ENCODE measurements at regions not wholly inside any gene's neighbourhood (a gene's known extent, or its start where the extent isn't known, plus 50 kb on each side); places are given as distances from the start of the nearest gene placed in this dataset.
"Not testable (repeated sequence)": the region's sequence is repeated elsewhere in the genome, so short reads cannot be mapped to it uniquely, and the experiment has no call there.

DNA sequence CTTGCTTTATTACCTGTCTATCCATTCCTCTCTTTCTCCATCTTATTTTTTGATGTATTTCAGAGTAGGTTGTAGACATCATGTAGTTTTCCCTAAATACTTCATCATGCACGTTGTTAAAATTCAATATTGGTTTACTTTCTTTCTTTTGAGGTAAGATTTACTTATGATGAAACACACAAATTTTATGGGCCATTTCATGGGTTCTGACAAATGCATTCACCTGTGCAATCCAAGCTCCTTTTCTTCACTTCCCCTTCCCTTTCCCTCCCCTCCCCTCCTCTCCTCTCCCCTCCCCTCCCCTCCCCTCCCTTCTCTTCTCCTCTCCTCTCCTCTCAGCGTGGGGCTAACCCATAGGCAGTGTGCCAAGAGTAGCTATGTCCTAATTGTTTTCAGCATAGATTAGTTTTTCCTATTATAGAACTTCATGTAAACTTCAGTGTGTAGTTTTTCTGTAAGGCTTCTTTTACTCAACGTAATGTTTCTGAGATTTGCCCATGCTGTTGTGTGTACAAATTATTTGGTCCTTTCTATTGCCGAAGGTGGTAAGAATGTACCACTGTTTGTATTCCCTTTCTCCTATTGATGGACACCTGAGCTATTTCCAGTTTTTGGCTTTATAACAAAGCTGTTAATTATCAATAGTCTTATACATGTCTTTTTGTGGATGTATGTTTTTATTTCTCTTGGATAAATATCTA lies 92.9 kb upstream of the CLINT1 start:
- Mint-ChIP-seq H3K4me1 (ENCODE audit: unreplicated experiment) (peaks cover 17% of the 10 kb centered on the region), H3K36me3 (ENCODE audit: unreplicated experiment) (no peaks in the 10 kb centered on the region)

DNA sequence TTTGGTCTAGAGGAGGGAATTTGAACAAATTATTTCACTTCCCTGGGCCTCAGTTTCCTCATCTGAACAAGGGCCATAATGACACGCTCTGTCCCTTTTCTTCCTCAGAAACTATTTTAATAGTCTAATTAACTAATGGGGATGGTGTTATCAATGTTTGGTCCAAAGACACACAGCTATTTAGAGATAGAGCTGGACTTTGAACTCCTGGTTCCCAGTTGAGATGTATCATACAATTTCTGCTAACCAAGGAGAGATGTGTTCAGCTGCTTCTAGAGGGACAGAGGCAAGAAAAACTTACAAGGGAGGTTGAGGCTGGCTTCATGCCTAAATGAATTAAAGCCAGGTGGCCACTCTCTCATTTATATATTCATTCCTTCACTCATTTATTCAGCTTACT lies 90.6 kb upstream of the CLINT1 start:
- no peak for TF ChIP-seq CTCF (IDR thresholded peaks at IDR 0.05)
- H3K36me3 Mint-ChIP-seq (ENCODE audit: unreplicated experiment): no peaks in the 10 kb centered on the region
- H3K9me3 Mint-ChIP-seq (ENCODE audit: unreplicated experiment): no peaks in the 10 kb centered on the region
- H3K4me1 Mint-ChIP-seq (ENCODE audit: unreplicated experiment): peaks cover 15% of the 10 kb centered on the region
- H3K27ac Mint-ChIP-seq (ENCODE audit: unreplicated experiment): no peak overlapping the region
- no peak overlapping the region for H3K4me3 Mint-ChIP-seq (ENCODE audit: unreplicated experiment)
- H3K27me3 Mint-ChIP-seq (ENCODE audit: unreplicated experiment): no peaks in the 10 kb centered on the region
- DNase-seq (ENCODE audit: extremely low spot score, unreplicated experiment): no peak

More for the DNA sequence above, 92.9 kb upstream of the CLINT1 start:
- DNase-seq (ENCODE audit: extremely low spot score, unreplicated experiment): no peak
- Mint-ChIP-seq H3K27ac (ENCODE audit: unreplicated experiment) (peak overlapping the region; percentile 27), H3K27me3 (ENCODE audit: unreplicated experiment) (peaks cover 5% of the 10 kb centered on the region), H3K9me3 (ENCODE audit: unreplicated experiment) (no peaks in the 10 kb centered on the region), H3K4me3 (ENCODE audit: unreplicated experiment) (no peak overlapping the region)
- TF ChIP-seq CTCF (IDR thresholded peaks at IDR 0.05): no peak

DNA sequence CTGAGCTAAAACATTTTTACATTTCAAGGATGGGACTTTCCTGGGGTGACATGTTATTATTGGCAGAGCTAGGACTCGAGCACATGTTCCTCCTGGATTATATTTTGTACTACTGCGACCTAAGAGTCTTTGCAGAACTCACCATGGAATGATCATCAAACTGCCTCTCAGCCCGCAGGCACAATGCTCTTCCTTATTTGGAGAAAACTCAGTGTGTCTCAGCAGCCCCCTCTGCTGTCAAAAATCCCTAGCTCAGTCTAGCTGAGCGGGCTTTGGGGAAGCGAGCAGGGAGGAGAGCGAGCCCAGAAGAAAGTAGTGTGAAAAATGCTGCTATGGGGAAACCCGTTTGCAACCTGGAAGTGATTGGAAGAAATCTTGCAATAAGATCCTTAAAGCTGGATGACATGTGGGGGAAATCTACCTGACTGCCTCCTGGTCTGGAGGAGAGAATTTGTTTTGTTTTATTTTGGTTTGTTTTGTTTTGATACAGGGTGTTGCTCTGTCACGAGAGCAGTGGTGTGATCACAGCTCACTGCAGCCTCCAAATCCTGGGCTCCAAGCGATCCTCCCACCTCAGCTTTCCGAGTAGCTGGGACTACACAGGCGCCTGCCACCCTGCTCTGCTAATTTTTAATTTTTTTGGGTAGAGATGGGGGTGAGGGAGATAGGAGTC lies 89.9 kb upstream of the CLINT1 start:
- Mint-ChIP-seq H3K36me3 (ENCODE audit: unreplicated experiment) (no peaks in the 10 kb centered on the region), H3K9me3 (ENCODE audit: unreplicated experiment) (no peaks in the 10 kb centered on the region), H3K27me3 (ENCODE audit: unreplicated experiment) (no peaks in the 10 kb centered on the region), H3K27ac (ENCODE audit: unreplicated experiment) (peak overlapping the region; percentile 73), H3K4me3 (ENCODE audit: unreplicated experiment) (peak overlapping the region; percentile 55), H3K4me1 (ENCODE audit: unreplicated experiment) (peaks cover 15% of the 10 kb centered on the region)
- peak; percentile 94 for TF ChIP-seq CTCF (IDR thresholded peaks at IDR 0.05)
- DNase-seq (ENCODE audit: extremely low spot score, unreplicated experiment): peak; percentile 94

GRCh38 chr5:157947156-157947555 lies 88.2 kb upstream of the CLINT1 start:
- no peak for TF ChIP-seq CTCF (IDR thresholded peaks at IDR 0.05)
- H3K27ac Mint-ChIP-seq (ENCODE audit: unreplicated experiment): no peak overlapping the region
- DNase-seq (ENCODE audit: extremely low spot score, unreplicated experiment): no peak
- H3K4me1 Mint-ChIP-seq (ENCODE audit: unreplicated experiment): peaks cover 15% of the 10 kb centered on the region
- no peak overlapping the region for H3K4me3 Mint-ChIP-seq (ENCODE audit: unreplicated experiment)
- no peaks in the 10 kb centered on the region for H3K27me3 Mint-ChIP-seq (ENCODE audit: unreplicated experiment)
- no peaks in the 10 kb centered on the region for H3K36me3 Mint-ChIP-seq (ENCODE audit: unreplicated experiment)
- H3K9me3 Mint-ChIP-seq (ENCODE audit: unreplicated experiment): no peaks in the 10 kb centered on the region

DNA sequence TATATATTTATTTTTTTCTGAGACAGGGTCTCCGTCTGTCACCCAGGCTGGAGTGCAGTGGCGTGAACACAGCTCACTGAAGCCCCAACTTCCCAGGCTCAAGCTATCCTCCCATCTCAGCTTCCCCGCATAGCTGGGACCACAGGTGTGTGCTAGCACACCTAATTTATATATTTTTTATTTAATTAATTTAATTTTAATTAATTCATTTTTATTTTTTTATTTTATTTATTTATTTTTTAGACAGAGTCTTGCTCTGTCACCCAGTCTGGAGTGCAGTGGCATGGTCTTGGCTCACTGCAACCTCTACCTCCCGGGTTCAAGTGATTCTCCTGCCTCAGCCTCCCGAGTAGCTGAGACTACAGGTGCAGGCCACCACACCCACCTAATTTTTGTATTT lies 86.9 kb upstream of the CLINT1 start:
- not testable (repeated sequence) for H3K27ac Mint-ChIP-seq (ENCODE audit: unreplicated experiment); H3K27me3 Mint-ChIP-seq (ENCODE audit: unreplicated experiment); H3K4me3 Mint-ChIP-seq (ENCODE audit: unreplicated experiment); H3K36me3 Mint-ChIP-seq (ENCODE audit: unreplicated experiment); DNase-seq (ENCODE audit: extremely low spot score, unreplicated experiment); H3K9me3 Mint-ChIP-seq (ENCODE audit: unreplicated experiment)
- H3K4me1 Mint-ChIP-seq (ENCODE audit: unreplicated experiment): peaks cover 11% of the 10 kb centered on the region
